ENCODE measurements at regions not wholly inside any gene's neighbourhood (a gene's known extent, or its start where the extent isn't known, plus 50 kb on each side); places are given as distances from the start of the nearest gene placed in this dataset.

GRCh38 chr5:135642488-135642870 is 63.7 kb upstream of the CXCL14 start:
- H3K4me3 ChIP-seq (ENCODE audit: low read depth, low read length): no peak overlapping the region
- ChIA-PET CTCF (no interaction called here), POLR2A (no interaction called here)
- DNase-seq (ENCODE audit: low read depth, low spot score): no peak
- no peak for TF ChIP-seq CTCF (IDR thresholded peaks at IDR 0.05; ENCODE audit: insufficient read depth, low read length, missing control alignments)

- no peak for DNase-seq (ENCODE audit: low read depth, low spot score)
- ChIA-PET POLR2A (no interaction called here), CTCF (no interaction called here)
- no peak overlapping the region for H3K4me3 ChIP-seq (ENCODE audit: low read depth, low read length)
- TF ChIP-seq CTCF (IDR thresholded peaks at IDR 0.05; ENCODE audit: insufficient read depth, low read length, missing control alignments): no peak
Measured at GRCh38 chr5:135641734-135642487, 63.1 kb upstream of the CXCL14 start.

- POLR2A ChIA-PET: no interaction called here
- no peak for DNase-seq (ENCODE audit: low read depth, low spot score)
Measured at GRCh38 chr5:135641319-135641718, 62.5 kb upstream of the CXCL14 start.

GRCh38 chr5:135635451-135635850 is 56.7 kb upstream of the CXCL14 start:
- DNase-seq (ENCODE audit: low read depth, low spot score): no peak
- H3K4me3 ChIP-seq (ENCODE audit: low read depth, low read length): no peak overlapping the region
- CTCF ChIA-PET: no interaction called here
- POLR2A ChIA-PET: no interaction called here
- no peak for TF ChIP-seq CTCF (IDR thresholded peaks at IDR 0.05; ENCODE audit: insufficient read depth, low read length, missing control alignments)

More at GRCh38 chr5:135641319-135641718, 62.5 kb upstream of the CXCL14 start:
- CTCF ChIA-PET: interaction anchor here (0.6 kb wide), 1 partner anchor 56 kb away, joined by 3 read pairs; no protein-coding TSS in a partner anchor
- TF ChIP-seq CTCF (IDR thresholded peaks at IDR 0.05; ENCODE audit: insufficient read depth, low read length, missing control alignments): no peak
- H3K4me3 ChIP-seq (ENCODE audit: low read depth, low read length): no peak overlapping the region

GRCh38 chr5:135632798-135633197 is 54.0 kb upstream of the CXCL14 start:
- no peak for DNase-seq (ENCODE audit: low read depth, low spot score)
- ChIA-PET POLR2A (no interaction called here), CTCF (no interaction called here)
- no peak overlapping the region for H3K4me3 ChIP-seq (ENCODE audit: low read depth, low read length)
- no peak for TF ChIP-seq CTCF (IDR thresholded peaks at IDR 0.05; ENCODE audit: insufficient read depth, low read length, missing control alignments)

- no peak for TF ChIP-seq CTCF (IDR thresholded peaks at IDR 0.05; ENCODE audit: insufficient read depth, low read length, missing control alignments)
- CTCF ChIA-PET: no interaction called here
- POLR2A ChIA-PET: no interaction called here
- no peak overlapping the region for H3K4me3 ChIP-seq (ENCODE audit: low read depth, low read length)
- no peak for DNase-seq (ENCODE audit: low read depth, low spot score)
Measured at GRCh38 chr5:135631391-135631790, 52.6 kb upstream of the CXCL14 start.
